OCI-LY7 (cell line): ENCODE measurements at regions not wholly inside any gene's neighbourhood (a gene's known extent, or its start where the extent isn't known, plus 50 kb on each side); places are given as distances from the start of the nearest gene placed in this dataset.

Source experiments
- EZH2phosphoT487 ChIP-seq: fragments of 200-600 bp; sonication (generic); IDR thresholded peaks from 2 replicates; pipeline ENCODE4 v1.6.1; 2018; ENCODE audit warnings: low read depth, borderline replicate concordance, mild to moderate bottlenecking, mixed run types, antibody characterized with exemption, low read length, moderate library complexity, mixed read lengths
- TF ChIP-seq, protein P1 (sequence below): fragments of 200-600 bp; sonication (generic); conservative IDR thresholded peaks from 2 replicates; pipeline ENCODE4 v1.5.1; 2014; ENCODE audit warnings: mild to moderate bottlenecking, antibody characterized with exemption, low read length, moderate library complexity, mixed read lengths

DNA sequence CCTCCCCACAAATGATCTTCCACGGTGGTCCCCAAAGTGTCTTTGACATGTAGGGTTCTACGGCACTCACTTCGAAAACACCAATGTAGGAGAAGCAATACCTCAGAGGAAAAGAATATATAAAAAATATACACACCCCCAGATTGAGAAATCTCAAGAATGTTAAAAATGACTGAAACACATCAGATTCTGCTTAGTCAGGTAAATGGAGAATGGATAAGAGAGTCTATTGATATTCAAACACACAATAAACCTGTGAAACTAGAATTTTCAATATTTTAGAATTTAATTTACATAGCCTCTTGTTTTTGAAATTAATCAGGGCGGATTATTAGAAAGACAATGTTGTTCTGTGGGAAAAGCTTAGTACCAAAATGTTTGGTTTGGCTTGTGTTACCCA lies 712.4 kb downstream of the GATA3 start:
- TF ChIP-seq, protein P1, sequence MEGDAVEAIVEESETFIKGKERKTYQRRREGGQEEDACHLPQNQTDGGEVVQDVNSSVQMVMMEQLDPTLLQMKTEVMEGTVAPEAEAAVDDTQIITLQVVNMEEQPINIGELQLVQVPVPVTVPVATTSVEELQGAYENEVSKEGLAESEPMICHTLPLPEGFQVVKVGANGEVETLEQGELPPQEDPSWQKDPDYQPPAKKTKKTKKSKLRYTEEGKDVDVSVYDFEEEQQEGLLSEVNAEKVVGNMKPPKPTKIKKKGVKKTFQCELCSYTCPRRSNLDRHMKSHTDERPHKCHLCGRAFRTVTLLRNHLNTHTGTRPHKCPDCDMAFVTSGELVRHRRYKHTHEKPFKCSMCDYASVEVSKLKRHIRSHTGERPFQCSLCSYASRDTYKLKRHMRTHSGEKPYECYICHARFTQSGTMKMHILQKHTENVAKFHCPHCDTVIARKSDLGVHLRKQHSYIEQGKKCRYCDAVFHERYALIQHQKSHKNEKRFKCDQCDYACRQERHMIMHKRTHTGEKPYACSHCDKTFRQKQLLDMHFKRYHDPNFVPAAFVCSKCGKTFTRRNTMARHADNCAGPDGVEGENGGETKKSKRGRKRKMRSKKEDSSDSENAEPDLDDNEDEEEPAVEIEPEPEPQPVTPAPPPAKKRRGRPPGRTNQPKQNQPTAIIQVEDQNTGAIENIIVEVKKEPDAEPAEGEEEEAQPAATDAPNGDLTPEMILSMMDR = no peak
- TF ChIP-seq EZH2phosphoT487 = no peak
